NCI-H345 (cell line): ENCODE measurements at regions not wholly inside any gene's neighbourhood (a gene's known extent, or its start where the extent isn't known, plus 50 kb on each side); places are given as distances from the start of the nearest gene placed in this dataset.

Experiments
- DNase-seq: peaks from one replicate; lab custom pipeline; 2025; lab: John Stamatoyannopoulos, UW

DNA sequence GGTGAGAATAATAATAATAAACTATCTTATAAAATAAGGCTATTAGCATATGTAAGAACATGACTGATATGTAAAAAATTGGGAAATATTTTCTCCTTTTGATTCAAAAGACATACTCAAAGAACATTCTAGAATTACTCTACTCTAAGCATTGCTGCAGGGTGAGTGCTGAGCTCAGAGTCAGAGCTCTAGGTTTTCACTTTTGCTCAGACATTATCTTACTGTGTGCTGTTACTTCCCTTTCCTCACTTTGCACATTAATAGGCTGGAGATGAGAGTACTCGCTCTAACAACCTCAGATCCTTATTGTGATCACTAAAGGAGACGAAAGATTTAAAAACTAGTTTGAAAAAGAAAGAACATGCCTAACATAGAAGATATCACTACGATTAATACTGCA, 99.4 kb upstream of the C9orf72 start:
- no peak for DNase-seq

GRCh38 chr9:27673641-27674040, 100.4 kb upstream of the C9orf72 start:
- no peak for DNase-seq

- no peak for DNase-seq
Measured at GRCh38 chr9:27675354-27675753, 102.1 kb upstream of the C9orf72 start.

DNA sequence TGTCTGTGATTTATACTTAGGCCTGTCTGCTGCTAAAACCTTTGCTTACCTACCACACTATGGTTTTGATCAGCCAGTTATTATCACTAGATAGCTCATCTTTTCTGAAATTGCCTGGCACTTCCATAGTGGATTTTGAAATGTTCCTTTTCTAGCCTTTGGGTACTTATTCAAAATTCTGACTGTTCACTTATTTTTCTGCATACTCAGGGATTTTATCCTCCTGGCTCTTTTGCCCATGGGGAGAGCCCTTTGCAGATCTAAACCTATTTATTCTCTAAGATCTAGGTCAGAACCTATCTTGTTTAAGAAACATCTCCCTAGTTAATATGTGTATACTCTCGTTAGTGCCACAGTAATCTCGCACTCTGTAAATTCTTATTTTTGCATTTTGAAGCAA, 103.5 kb upstream of the C9orf72 start:
- DNase-seq = no peak

DNA sequence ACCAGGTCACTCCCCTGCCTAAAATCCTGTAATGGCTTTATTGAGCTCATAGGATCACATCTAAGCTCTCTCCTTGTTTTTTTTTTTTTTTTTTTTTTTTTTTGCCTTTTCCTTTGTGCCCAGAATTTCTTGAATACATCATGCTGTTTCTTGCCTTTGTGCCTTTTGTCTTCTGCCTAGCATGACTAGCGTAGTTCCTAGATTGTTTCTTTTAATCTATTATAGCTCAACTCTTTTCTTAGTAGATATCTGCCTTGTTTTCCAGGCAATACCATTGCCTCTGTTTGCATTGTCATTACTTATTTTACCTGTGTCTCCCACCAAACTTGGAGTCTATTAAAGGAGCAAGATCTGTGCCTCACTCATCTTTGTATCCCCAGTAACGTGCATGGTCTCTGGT, 106.1 kb upstream of the C9orf72 start:
- DNase-seq = no peak

GRCh38 chr9:27683181-27683580, 109.9 kb upstream of the C9orf72 start:
- no peak for DNase-seq

DNA sequence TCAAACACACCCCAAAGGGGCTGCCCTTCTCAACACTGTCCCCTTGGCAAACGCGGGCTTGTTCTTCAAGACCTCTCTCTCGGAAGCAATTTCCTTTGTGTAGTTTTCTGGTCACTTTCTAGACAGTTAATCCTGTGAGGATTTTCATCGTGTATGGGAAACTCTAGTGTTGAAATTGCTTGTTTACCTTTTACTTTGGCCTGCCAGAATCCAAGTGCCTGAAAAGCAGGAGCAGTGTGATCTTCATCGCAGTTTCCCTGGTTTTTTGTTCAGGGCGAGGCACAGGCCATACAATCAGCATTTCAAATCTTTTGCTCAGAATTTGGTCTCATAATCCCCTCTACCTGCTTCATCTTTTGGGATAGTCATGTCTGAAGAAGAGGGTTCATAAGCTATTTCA, 115.7 kb upstream of the C9orf72 start:
- DNase-seq = peak; percentile 24

- DNase-seq = peak; percentile 19
Measured at GRCh38 chr9:27690816-27691215, 117.5 kb upstream of the C9orf72 start.

- no peak for DNase-seq
Measured at GRCh38 chr9:27699621-27700020, 126.3 kb upstream of the C9orf72 start.

DNA sequence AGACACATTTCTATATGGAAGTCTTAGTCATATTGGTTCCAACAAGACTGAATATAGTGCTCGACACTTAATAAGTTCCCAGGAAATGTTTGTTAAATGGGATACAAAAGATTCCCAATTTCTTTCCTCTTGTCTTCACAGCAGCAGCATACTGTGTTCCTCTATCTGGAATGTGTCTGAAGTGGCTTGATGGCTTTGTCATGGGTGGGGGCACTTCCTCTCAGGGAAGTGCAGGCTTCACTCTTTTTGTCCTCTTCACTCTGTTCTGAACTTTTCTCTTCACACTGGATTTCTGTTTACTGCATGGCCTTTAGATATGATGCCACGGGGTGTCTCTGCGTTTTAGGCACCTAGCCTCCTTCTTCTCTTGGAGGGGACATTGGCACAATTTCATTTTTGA, 127.7 kb upstream of the C9orf72 start:
- no peak for DNase-seq

GRCh38 chr9:27701587-27701986, 128.3 kb upstream of the C9orf72 start:
- no peak for DNase-seq

GRCh38 chr9:27703216-27703980, 130.1 kb upstream of the C9orf72 start:
- DNase-seq = no peak

DNA sequence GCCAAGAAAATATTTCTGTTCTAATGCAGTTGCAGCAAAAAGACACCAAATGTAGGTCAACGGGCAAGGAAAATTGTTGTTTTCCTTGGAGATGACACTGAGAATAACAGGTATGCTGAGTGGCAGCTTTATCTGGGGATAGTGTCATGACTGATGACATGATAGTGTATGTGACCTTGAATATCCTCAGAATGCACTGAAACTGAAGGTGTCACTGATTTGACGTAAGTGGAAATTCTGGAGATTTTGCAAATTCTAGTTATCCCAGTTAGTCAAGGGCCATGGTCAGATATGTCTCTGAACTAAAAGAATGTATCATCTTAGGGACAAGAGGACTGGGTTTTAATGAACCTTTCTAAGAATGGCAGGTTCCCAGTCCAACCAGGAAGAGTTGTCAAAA, 138.0 kb upstream of the C9orf72 start:
- no peak for DNase-seq

DNA sequence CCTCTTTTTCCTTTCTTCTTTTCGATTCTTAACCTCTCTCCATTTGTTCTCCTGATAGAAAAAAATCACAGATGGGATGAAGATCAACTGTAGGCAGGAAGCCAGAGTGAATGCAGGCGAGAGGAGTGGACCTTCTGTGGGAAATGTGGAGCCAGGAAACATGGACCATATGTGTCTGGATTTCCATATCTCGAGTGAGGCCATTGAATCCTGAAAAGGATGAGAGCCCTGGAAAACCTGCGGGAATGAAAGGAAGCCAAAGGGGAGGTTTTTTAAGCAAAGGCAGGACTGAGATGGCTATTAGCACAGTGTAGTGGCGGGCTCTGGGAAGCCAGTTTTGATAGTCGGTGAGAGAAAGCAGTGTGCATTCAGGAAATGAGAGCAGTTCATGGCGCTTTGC, 139.5 kb upstream of the C9orf72 start:
- DNase-seq = no peak

DNA sequence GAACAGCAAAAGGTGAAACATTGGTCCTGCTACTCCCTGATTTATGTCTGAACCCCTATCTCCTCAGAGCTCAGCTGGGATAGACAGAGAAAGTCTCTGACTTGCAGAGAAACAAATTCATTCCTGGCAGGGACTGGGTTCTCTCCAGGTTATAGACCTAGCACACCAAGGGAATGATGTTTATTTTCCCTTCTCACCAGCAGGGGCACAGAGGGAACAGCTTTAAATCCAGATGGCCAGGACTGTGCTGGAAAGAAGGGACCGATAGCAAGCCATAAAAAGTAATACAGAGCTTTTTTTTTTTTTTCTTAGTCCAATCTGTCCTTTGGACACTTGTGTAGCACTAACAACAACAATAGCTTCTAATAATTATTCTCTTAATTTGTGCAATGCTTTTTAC, 141.1 kb upstream of the C9orf72 start:
- DNase-seq = no peak

DNA sequence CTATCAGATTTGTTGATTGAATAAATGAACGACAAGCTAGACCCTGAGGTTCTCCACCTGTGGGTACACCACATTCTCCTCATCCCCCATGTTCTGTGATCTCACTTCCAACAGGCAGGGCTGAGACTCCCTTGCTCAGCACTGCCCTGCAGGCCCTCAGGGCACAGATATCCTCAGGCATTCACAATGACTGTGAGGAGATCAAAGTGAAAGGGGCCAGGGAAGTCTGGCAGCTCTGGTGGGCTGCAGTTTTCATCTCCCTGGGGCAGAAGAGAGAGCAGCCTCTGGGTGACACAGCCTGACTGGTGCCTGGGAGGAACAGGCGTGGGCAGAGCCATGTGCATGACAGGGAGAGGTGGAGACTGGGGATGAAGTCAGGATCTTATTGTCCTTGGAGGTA, 142.4 kb upstream of the C9orf72 start:
- no peak for DNase-seq

DNA sequence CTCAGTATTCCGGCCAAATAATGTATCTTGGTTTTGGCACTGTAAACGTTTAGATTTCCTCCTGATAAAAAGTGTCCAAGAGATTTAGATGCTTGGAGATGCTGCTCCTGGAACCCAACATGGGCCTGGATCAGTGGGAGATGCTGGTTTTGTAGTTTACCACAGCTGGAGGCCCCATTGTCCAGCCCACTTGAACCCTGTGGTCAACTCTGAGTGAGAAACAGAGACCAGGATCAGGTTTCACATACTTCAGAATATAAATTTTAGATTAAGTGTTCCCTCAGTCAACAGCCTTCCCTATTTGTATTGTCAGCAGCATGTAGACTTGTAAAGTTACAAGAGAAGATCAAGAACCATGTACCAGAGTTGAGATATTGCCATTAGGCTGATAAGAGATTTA, 144.7 kb upstream of the C9orf72 start:
- no peak for DNase-seq

DNA sequence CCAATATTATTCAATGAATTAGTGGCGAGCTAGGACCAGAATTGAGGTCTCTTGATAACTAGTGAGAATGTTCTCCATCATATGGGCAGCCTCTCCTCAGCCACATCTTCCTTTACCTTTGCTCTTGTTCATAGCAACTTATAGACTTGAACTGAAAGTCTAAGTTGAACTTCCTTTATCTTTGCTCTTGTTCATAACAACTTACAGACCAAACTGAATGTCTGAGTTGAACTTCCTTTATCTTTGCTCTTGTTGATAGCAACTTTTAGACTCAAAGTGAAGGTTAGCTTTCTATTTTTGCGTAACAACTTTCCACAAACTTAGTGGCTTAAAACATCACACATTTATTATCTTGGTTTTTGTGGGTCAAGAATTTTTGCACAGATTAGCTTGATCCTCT, 146.4 kb upstream of the C9orf72 start:
- no peak for DNase-seq

DNA sequence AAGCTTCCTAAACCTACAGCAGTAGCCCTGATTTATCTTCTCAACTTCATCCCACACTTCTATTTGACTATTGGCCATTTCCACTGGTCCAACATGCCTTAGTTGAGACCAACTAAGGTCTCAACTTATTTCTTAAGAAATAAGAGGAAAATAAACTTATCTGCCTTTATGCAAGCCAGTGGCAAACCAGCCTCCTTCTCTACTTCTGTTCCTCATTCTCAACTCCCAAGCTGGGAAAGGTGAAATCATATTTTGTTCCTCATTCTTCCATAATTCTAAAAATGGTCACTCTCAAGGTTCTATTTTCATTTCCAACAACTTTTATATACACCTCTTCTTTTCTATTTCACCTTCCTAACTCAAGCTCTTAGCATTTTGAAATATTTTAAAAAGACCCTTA, 149.6 kb upstream of the C9orf72 start:
- no peak for DNase-seq

DNA sequence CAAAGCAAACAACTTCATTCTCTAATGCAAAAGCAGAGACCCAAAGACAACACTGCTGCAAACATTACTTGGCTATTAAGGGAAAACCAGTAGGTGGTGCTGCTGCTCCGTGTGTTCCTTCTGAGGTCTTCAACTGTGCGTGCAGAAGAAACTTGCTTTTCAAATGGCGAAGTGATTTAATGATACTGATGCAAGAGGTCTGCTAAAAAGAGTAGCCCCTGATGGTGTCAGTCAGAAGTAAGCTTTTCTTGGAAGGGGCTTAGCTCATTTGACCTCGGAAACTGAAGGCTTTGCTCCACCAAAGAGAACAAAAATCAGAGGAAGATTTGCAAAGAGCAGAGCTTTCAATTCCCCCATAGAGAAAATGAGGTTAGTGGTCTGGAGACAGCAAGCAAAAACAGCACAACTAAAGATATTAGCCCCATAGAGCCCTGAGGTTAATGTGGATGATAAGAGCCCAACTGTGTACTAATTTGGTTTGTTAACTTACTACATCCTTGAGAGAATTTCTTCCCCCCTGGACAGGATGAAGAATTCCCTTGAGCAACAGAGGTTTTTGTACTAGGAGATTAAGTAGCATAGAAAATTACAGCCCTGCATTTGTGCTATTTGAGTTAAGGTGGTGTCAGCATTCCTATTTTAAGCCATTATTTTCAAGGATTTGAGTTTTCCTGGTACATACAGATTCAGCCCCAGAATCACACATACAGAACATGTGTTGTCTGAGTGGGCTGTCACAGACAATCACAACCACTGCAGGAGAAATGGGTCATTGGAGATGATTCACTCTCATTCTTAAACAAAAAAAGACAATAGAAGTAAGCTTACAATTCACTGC, 153.2 kb upstream of the C9orf72 start:
- DNase-seq = peak; percentile 75

DNA sequence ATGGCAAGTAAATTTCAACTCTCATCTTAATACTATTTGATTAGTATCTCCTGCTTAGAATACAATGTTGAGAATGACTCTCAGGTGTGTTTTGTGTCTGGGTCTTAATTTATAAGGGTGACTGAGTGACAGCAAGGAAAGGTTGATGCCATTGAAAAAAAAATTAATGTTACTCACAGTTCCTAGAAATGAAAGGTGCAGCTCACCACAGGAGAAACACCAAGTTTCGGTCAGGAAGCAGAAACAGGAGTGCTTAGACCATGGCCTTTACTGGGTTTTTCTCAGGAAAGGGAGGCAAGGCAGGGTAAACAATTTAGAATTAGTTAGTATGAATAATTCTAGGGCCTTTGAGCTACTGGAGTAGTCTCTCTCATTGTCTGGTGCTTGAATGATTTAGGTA, 159.2 kb upstream of the C9orf72 start:
- no peak for DNase-seq

DNA sequence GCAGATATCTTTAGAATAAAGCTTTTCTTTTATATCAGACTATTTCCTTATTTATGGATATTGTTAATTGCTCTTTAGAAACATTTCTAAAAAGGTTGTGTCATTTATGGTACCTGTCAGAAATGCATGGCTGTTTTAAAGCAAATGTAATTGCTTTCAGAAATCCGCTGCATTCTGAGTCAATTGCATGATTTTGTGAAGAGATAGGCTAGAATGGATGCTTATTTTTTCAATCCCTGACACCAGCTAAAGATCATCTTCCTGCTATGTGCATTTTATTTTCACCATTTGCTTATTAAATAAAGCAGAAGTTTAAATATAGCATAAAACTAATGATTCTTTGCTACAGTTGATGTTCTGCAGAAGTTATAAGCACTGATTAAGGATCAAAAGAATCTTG, 170.2 kb upstream of the C9orf72 start:
- DNase-seq = no peak

DNA sequence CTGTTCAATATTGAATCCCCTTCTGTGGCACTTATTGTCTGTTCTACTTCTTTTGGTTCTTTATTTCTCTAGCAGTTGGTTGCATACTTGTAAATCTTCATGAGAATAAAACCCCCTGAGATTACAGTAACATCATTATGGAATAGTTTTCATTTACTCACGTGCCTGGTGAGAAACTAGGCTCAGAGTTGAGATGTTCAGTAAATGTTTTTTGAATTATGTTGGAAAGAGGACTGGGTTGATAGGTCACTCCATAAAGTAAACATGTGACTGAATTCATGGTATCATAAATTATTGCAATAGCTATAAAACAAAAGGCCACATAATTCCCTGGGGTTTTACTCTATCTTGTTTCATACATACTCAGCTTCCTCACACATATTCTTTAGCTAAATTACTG, 174.2 kb upstream of the C9orf72 start:
- no peak for DNase-seq

GRCh38 chr9:27749838-27750237, 176.6 kb upstream of the C9orf72 start:
- no peak for DNase-seq
